WTC11 (cell line): ENCODE measurements at regions not wholly inside any gene's neighbourhood (a gene's known extent, or its start where the extent isn't known, plus 50 kb on each side); places are given as distances from the start of the nearest gene placed in this dataset.

Source experiments
- RORB ChIP-seq: fragments of 250-450 bp; sonication (Bioruptor Pico); IDR thresholded peaks from 2 replicates; pipeline ENCODE4 v1.9.0; 2021; ENCODE audit warnings: mild to moderate bottlenecking
- TF ChIP-seq, protein P1 (sequence below): fragments of 200-600 bp; IDR thresholded peaks from 2 replicates; pipeline ENCODE4 v1.8.0; 2022; ENCODE audit warnings: antibody characterized with exemption

DNA sequence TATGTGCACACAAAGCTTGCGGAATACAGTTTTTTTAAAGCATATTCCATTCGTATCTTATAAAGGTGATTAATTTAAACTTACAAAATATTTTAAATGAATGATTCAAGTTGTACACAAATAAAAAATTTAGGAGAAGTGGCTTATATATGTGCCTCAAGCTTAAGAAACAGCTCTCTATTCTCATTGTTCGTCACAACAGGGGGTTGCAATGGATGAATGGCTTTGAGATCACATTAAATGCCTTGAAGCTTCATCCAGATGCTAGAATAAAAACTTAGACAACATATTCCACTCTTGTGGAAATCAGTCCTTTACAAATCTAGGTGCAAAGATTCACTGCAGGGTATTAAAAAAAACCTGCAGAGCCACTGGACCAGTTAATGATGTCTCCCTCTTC, 303.9 kb upstream of the LRFN5 start:
- no peak for TF ChIP-seq RORB (CRISPR knock-in tag)
- TF ChIP-seq, protein P1, sequence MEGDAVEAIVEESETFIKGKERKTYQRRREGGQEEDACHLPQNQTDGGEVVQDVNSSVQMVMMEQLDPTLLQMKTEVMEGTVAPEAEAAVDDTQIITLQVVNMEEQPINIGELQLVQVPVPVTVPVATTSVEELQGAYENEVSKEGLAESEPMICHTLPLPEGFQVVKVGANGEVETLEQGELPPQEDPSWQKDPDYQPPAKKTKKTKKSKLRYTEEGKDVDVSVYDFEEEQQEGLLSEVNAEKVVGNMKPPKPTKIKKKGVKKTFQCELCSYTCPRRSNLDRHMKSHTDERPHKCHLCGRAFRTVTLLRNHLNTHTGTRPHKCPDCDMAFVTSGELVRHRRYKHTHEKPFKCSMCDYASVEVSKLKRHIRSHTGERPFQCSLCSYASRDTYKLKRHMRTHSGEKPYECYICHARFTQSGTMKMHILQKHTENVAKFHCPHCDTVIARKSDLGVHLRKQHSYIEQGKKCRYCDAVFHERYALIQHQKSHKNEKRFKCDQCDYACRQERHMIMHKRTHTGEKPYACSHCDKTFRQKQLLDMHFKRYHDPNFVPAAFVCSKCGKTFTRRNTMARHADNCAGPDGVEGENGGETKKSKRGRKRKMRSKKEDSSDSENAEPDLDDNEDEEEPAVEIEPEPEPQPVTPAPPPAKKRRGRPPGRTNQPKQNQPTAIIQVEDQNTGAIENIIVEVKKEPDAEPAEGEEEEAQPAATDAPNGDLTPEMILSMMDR, result no peak
